GM12878 (cell line): ENCODE measurements at regions not wholly inside any gene's neighbourhood (a gene's known extent, or its start where the extent isn't known, plus 50 kb on each side); places are given as distances from the start of the nearest gene placed in this dataset.

Experiments
- ATAC-seq: fragments of 200-7000 bp; cut with Tn5 transposase; 3 replicates; pipeline ENCODE4 v1.9.1; 2020; ENCODE audit warnings: mild to moderate bottlenecking, moderate library complexity
- BruUV-seq: library from RNA; stranded (reverse); fragments of 400-500 nt; replicated peaks from 2 replicates; lab custom pipeline; 2021; lab: Mats Ljungman, UMichigan
- CTCF ChIA-PET: fragments of 300-600 bp; sonication (Branson Sonifier 250); formaldehyde crosslinking; extraction: SDS; loops from one replicate; lab custom pipeline; 2021; ENCODE audit warnings: inconsistent platforms; lab: Yijun Ruan, JAX
- POLR2A ChIA-PET: fragments of 350-600 bp; formaldehyde crosslinking; extraction: SDS; loops from one replicate; lab custom pipeline; 2021; ENCODE audit warnings: inconsistent platforms; lab: Charles Lee
- RAD21 ChIA-PET: fragments of 300-600 bp; sonication (Branson Sonifier 250); formaldehyde crosslinking; loops from one replicate; lab custom pipeline; 2023; ENCODE audit warnings: antibody characterized with exemption; ENCODE audit not compliant: unreplicated experiment; lab: Charles Lee
- SMC1A ChIA-PET: fragments of 300-600 bp; sonication (Branson Sonifier 250); formaldehyde crosslinking; loops from one replicate; lab custom pipeline; 2023; ENCODE audit not compliant: unreplicated experiment, uncharacterized antibody; lab: Charles Lee
- DNase-seq: peaks from one replicate; pipeline ENCODE4 v3.0.0-alpha.2; 2011; ENCODE audit warnings: low read depth, low spot score
- FAIRE-seq: peaks from 3 replicates; lab custom pipeline; 2011; peaks lifted over from hg19 to GRCh38; lab: Jason Lieb, UNC
- H2AFZ ChIP-seq: 2 replicates; pipeline ENCODE4 v1.6.0; 2011; ENCODE audit warnings: low read depth, low read length, control low read depth; ENCODE audit not compliant: control insufficient read depth
- H3K27ac ChIP-seq: 2 replicates; pipeline ENCODE4 v1.5.1; 2011; ENCODE audit warnings: control low read depth; ENCODE audit not compliant: control insufficient read depth, insufficient read depth
- H3K27me3 ChIP-seq, 2 experiments: replicated peaks in 1 of 2; 2 replicates each; pipeline versions ENCODE4 v1.6.0 to v1.6.1; 2011; ENCODE audit warnings: low read length in 1 of 2; ENCODE audit not compliant: control insufficient read depth in 2 of 2, insufficient read depth in 2 of 2
- H3K36me3 ChIP-seq, 2 experiments: 2 replicates each; pipeline ENCODE4 v1.5.1; 2011; ENCODE audit warnings: low read length in 1 of 2; ENCODE audit not compliant: control insufficient read depth in 2 of 2, insufficient read depth in 2 of 2
- H3K4me1 ChIP-seq: 2 replicates; pipeline ENCODE4 v1.6.1; 2011; ENCODE audit warnings: mild to moderate bottlenecking, low read length, moderate library complexity, mixed read lengths; ENCODE audit not compliant: control insufficient read depth, insufficient read depth
- H3K4me2 ChIP-seq: 2 replicates; pipeline ENCODE4 v1.6.0; 2011; ENCODE audit warnings: control low read depth; ENCODE audit not compliant: control insufficient read depth, insufficient read depth
- H3K4me3 ChIP-seq: fragments of 200-600 bp; sonication (generic); 2 replicates; pipeline ENCODE4 v1.5.1; 2016
- H3K79me2 ChIP-seq: 2 replicates; pipeline ENCODE4 v1.6.0; 2011; ENCODE audit warnings: low read length; ENCODE audit not compliant: control insufficient read depth, insufficient read depth
- H3K9ac ChIP-seq: 2 replicates; pipeline ENCODE4 v1.8.0; 2011; ENCODE audit warnings: low read length, control low read depth, mixed read lengths; ENCODE audit not compliant: control insufficient read depth, insufficient read depth
- H3K9me3 ChIP-seq: replicated peaks from 3 replicates; pipeline ENCODE4 v1.5.1; 2011; ENCODE audit warnings: mild to moderate bottlenecking, low read length; ENCODE audit not compliant: control insufficient read depth, insufficient read depth
- H4K20me1 ChIP-seq: 2 replicates; pipeline ENCODE4 v1.6.0; 2011; ENCODE audit not compliant: control insufficient read depth, insufficient read depth
- HDAC2 ChIP-seq: fragments of 200-600 bp; sonication (generic); IDR thresholded peaks from 2 replicates; pipeline ENCODE4 v1.6.1; 2017
- KAT2A ChIP-seq: conservative IDR thresholded peaks from 2 replicates; pipeline ENCODE4 v1.6.1; 2011; ENCODE audit warnings: low read depth, low read length; ENCODE audit not compliant: control insufficient read depth
- MAX ChIP-seq: IDR thresholded peaks from 2 replicates; pipeline ENCODE4 v1.6.1; 2012; ENCODE audit warnings: low read depth, low read length, improper control_type of control experiment
- POLR2A ChIP-seq: IDR thresholded peaks from 2 replicates; pipeline ENCODE4 v1.6.1; 2011; ENCODE audit warnings: low read depth, mild to moderate bottlenecking, low read length
- ZNF24 ChIP-seq: fragments of 450-650 bp; IDR thresholded peaks from 2 replicates; pipeline ENCODE4 v1.6.1; 2017; ENCODE audit warnings: antibody characterized with exemption, mild to moderate bottlenecking
- WGBS: methylation state at CpG from one replicate; pipeline ENCODE4 v1.1.6; 2016; ENCODE audit warnings: low lambda C conversion rate; ENCODE audit not compliant: insufficient replicate concordance, insufficient coverage; ENCODE audit errors: missing lambda C conversion rate; 5-methylcytosine and 5-hydroxymethylcytosine counted together
- in situ Hi-C: fragments of 300-500 bp; cut with MboI; formaldehyde crosslinking; loops from 9 replicates; pipeline ENCODE4 v1.14.3; 2018; ENCODE audit warnings: mixed read lengths
- intact Hi-C: fragments of 100-400 bp; cut with micrococcal nuclease; formaldehyde crosslinking; loops from one replicate; pipeline ENCODE4 v1.14.2; 2022; ENCODE audit not compliant: unreplicated experiment
- TF ChIP-seq, protein P1 (sequence below): fragments of 450-650 bp; IDR thresholded peaks from 2 replicates; pipeline ENCODE4 v1.6.1; 2017; ENCODE audit warnings: antibody characterized with exemption, mild to moderate bottlenecking, moderate library complexity

DNA sequence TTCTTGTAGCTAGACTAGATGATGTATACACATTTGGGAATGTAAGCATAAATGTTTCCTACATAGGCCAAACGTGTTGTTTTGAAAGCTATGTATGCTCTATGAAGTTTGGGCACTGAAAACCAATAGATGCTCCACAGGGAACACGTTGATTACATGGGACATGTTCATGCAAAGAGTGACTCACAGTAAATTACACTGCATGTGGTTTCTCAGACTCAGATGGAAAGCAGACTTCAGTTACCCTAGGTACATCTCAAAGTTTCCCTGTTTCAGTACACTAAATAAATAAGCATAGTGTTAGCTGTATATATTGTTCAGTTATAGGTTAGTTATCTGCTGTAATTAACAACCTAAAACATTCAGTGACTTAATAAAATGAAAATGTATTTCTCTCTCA, 301.9 kb upstream of the RUNX1 start:
- ATAC-seq (no peak), DNase-seq (no peak), FAIRE-seq (no peak)
- RAD21 ChIA-PET, result no interaction called here
- H3K9ac ChIP-seq, result no peak overlapping the region
- H3K4me3 ChIP-seq, result no peak overlapping the region
- TF ChIP-seq KAT2A, result no peak
- TF ChIP-seq MAX, result no peak
- TF ChIP-seq, protein P1, sequence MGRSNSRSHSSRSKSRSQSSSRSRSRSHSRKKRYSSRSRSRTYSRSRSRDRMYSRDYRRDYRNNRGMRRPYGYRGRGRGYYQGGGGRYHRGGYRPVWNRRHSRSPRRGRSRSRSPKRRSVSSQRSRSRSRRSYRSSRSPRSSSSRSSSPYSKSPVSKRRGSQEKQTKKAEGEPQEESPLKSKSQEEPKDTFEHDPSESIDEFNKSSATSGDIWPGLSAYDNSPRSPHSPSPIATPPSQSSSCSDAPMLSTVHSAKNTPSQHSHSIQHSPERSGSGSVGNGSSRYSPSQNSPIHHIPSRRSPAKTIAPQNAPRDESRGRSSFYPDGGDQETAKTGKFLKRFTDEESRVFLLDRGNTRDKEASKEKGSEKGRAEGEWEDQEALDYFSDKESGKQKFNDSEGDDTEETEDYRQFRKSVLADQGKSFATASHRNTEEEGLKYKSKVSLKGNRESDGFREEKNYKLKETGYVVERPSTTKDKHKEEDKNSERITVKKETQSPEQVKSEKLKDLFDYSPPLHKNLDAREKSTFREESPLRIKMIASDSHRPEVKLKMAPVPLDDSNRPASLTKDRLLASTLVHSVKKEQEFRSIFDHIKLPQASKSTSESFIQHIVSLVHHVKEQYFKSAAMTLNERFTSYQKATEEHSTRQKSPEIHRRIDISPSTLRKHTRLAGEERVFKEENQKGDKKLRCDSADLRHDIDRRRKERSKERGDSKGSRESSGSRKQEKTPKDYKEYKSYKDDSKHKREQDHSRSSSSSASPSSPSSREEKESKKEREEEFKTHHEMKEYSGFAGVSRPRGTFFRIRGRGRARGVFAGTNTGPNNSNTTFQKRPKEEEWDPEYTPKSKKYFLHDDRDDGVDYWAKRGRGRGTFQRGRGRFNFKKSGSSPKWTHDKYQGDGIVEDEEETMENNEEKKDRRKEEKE, result no peak
- TF ChIP-seq HDAC2, result no peak
- no peak for TF ChIP-seq POLR2A
- no peak for TF ChIP-seq ZNF24
- POLR2A ChIA-PET, result no interaction called here
- H3K36me3 ChIP-seq, result no peaks in the 10 kb centered on the region
- CTCF ChIA-PET, result interaction anchor here (1.4 kb wide), 1 partner anchor 35 kb away, joined by 3 read pairs; no protein-coding TSS in a partner anchor
- SMC1A ChIA-PET, result no interaction called here
- no peak overlapping the region for H3K27ac ChIP-seq
- H2AFZ ChIP-seq, result no peak overlapping the region
- no peaks in the 10 kb centered on the region for H4K20me1 ChIP-seq
- no peaks in the 10 kb centered on the region for H3K9me3 ChIP-seq
- H3K27me3 ChIP-seq, result peaks cover 0 to 3% of the 10 kb centered on the region in 2 experiments; a peak in 1 of 4 replicates
- in situ Hi-C loops, result no loop called here
- H3K4me1 ChIP-seq, result no peaks in the 10 kb centered on the region
- BruUV-seq, result no TSS peak
- 0% methylated on average over 2 of the region's 2 CpGs for WGBS
- intact Hi-C loops, result no loop called here
- no peaks in the 10 kb centered on the region for H3K79me2 ChIP-seq
- no peak overlapping the region for H3K4me2 ChIP-seq
